Nephron (organoid): ENCODE measurements at regions not wholly inside any gene's neighbourhood (a gene's known extent, or its start where the extent isn't known, plus 50 kb on each side); places are given as distances from the start of the nearest gene placed in this dataset.

Experiments
- H3K27ac Mint-ChIP-seq, 3 experiments: 2 replicates each; pipeline ENCODE4 v1.8.0; 2020; ENCODE audit warnings: mixed read lengths in 3 of 3, mild to moderate bottlenecking in 2 of 3, moderate library complexity in 1 of 3
- H3K27me3 Mint-ChIP-seq: 2 replicates; pipeline ENCODE4 v1.8.0; 2021; ENCODE audit warnings: low read depth, mild to moderate bottlenecking, moderate library complexity, mixed read lengths
- H3K36me3 Mint-ChIP-seq: 2 replicates; pipeline ENCODE4 v1.8.0; 2020; ENCODE audit warnings: low read depth, mixed read lengths
- H3K4me1 Mint-ChIP-seq: 2 replicates; pipeline ENCODE4 v1.8.0; 2020; ENCODE audit warnings: mixed read lengths
- H3K4me3 Mint-ChIP-seq, 3 experiments: 2 replicates each; pipeline ENCODE4 v1.8.0; 2020; ENCODE audit warnings: mild to moderate bottlenecking in 3 of 3, mixed read lengths in 3 of 3, moderate library complexity in 2 of 3
- H3K9me3 Mint-ChIP-seq: 2 replicates; pipeline ENCODE4 v1.8.0; 2020; ENCODE audit warnings: mixed read lengths
- TF ChIP-seq, protein P1 (sequence below), 3 experiments: fragments of 200-600 bp; sonication (generic); IDR thresholded peaks; one replicate each; pipeline ENCODE4 v1.5.0; 2021; ENCODE audit warnings: antibody characterized with exemption in 3 of 3; ENCODE audit not compliant: unreplicated experiment in 3 of 3

- peaks cover 7% of the 10 kb centered on the region for H3K27me3 Mint-ChIP-seq
- peak overlapping the region in 1 of 3 experiments; percentile 26 for H3K27ac Mint-ChIP-seq
- no peak overlapping the region for H3K4me3 Mint-ChIP-seq
- TF ChIP-seq, protein P1, sequence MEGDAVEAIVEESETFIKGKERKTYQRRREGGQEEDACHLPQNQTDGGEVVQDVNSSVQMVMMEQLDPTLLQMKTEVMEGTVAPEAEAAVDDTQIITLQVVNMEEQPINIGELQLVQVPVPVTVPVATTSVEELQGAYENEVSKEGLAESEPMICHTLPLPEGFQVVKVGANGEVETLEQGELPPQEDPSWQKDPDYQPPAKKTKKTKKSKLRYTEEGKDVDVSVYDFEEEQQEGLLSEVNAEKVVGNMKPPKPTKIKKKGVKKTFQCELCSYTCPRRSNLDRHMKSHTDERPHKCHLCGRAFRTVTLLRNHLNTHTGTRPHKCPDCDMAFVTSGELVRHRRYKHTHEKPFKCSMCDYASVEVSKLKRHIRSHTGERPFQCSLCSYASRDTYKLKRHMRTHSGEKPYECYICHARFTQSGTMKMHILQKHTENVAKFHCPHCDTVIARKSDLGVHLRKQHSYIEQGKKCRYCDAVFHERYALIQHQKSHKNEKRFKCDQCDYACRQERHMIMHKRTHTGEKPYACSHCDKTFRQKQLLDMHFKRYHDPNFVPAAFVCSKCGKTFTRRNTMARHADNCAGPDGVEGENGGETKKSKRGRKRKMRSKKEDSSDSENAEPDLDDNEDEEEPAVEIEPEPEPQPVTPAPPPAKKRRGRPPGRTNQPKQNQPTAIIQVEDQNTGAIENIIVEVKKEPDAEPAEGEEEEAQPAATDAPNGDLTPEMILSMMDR (IDR thresholded peaks at IDR 0.05; ENCODE audit: unreplicated experiment in 3 of 3): no peak
- no peaks in the 10 kb centered on the region for H3K9me3 Mint-ChIP-seq
- peaks cover 18% of the 10 kb centered on the region for H3K4me1 Mint-ChIP-seq
- H3K36me3 Mint-ChIP-seq: no peaks in the 10 kb centered on the region
Observed at GRCh38 chr9:7542693-7543092, 256.9 kb downstream of the DMAC1 start.

DNA sequence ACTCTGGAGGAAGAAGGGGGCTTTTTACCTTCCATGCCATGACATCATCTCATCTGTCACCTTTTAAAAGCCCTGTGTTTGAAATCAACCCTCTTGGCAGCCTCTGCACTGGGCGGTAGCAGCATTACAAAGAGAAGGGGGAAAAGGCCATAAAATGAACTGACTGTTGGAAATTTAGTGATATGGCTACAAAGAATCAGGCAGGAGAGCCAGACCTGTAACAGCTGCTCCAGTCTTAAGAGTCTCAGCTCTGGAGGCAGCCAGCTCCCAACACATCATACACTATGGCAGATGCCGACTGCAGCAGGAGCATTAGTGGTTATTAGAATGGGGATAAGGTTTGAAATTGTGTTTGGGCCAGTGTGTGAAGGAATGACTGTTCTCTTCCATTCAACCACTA is 257.5 kb downstream of the DMAC1 start:
- no peaks in the 10 kb centered on the region for H3K36me3 Mint-ChIP-seq

DNA sequence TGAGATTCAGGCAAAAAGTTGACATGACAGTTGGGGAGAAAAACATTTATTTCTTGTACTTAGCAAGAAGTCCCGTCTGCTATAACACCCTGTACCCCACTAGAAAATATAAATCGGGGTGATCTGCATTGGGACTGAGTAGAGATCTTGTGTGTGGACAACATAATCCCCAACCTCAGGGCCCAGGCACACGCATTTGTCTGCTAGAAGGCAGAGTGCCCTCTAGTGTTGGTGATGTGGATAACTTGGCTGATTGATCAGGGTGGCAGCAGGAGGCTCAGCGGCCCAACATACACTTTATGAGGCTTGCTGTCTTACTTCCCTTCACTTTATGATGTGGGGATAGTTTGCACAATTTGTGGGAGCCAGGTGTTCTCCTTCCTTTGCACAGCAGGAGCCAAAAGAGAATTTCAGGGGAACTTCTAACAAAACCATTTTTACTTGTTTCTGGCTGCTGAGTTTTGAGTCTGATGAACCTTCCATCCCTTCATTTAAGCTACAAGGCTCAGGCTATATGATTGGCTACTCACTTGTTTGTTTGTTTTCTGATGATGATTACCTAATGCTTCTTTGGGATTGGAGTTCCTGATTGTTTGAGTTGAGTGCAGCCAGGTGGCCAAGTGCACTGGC is 263.2 kb downstream of the DMAC1 start:
- Mint-ChIP-seq H3K9me3 (no peaks in the 10 kb centered on the region), H3K4me1 (peaks cover 5% of the 10 kb centered on the region), H3K27me3 (peaks cover 4% of the 10 kb centered on the region), H3K4me3 (no peak overlapping the region), H3K36me3 (no peaks in the 10 kb centered on the region), H3K27ac (no peak overlapping the region)
- TF ChIP-seq, protein P1 (IDR thresholded peaks at IDR 0.05; ENCODE audit: unreplicated experiment in 3 of 3): peak; percentile 24 to 46 (median 32)

More for the DNA sequence above, 257.5 kb downstream of the DMAC1 start:
- peak overlapping the region in 2 of 3 experiments; percentile 10 to 26 for H3K27ac Mint-ChIP-seq
- peaks cover 7% of the 10 kb centered on the region for H3K27me3 Mint-ChIP-seq
- no peaks in the 10 kb centered on the region for H3K9me3 Mint-ChIP-seq
- peaks cover 18% of the 10 kb centered on the region for H3K4me1 Mint-ChIP-seq
- TF ChIP-seq, protein P1 (IDR thresholded peaks at IDR 0.05; ENCODE audit: unreplicated experiment in 3 of 3): no peak
- no peak overlapping the region for H3K4me3 Mint-ChIP-seq

- Mint-ChIP-seq H3K36me3 (no peaks in the 10 kb centered on the region), H3K27me3 (no peaks in the 10 kb centered on the region), H3K4me1 (peaks cover 5% of the 10 kb centered on the region), H3K9me3 (peaks cover 8% of the 10 kb centered on the region), H3K27ac (no peak overlapping the region), H3K4me3 (no peak overlapping the region)
- TF ChIP-seq, protein P1 (IDR thresholded peaks at IDR 0.05; ENCODE audit: unreplicated experiment in 3 of 3): no peak
Observed at GRCh38 chr9:7534211-7534935, 265.2 kb downstream of the DMAC1 start.

DNA sequence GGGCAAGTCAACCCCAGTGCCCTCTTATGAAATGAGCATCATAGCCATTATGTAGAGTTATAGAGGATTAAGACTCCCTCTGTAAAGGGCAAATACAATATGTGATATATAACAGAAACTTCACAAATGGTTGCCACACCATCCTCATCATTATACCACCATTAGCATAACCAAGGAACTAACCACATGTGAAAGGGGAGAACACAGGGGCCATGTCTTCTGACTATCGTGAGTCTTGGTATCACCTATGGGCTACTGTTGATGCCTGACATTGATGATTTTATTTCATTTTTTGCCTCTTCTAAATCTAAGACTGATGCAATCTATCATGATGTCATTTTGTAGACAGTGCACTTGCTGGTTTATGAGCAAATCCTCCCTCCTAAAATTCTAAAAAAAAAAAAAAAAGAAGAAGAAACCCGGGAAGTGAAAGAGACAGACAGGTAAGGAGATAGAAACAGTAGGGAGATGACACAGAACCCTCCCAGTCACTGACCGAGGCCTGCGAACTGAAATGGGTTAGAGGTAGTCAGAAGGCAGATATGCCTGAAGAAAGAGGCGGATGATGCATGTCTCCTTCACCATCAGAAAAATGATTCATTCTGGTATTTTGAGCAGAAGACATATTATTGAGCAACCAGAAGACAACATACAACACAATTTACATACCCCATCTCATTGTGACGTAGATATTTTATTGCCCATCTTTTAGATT is 266.0 kb downstream of the DMAC1 start:
- TF ChIP-seq, protein P1 (IDR thresholded peaks at IDR 0.05; ENCODE audit: unreplicated experiment in 3 of 3): no peak
- Mint-ChIP-seq H3K9me3 (peaks cover 8% of the 10 kb centered on the region), H3K4me1 (peaks cover 3% of the 10 kb centered on the region), H3K27ac (no peak overlapping the region), H3K36me3 (no peaks in the 10 kb centered on the region), H3K27me3 (no peaks in the 10 kb centered on the region), H3K4me3 (no peak overlapping the region)
